GM12872 (cell line): ENCODE measurements at regions not wholly inside any gene's neighbourhood (a gene's known extent, or its start where the extent isn't known, plus 50 kb on each side); places are given as distances from the start of the nearest gene placed in this dataset.

ENCODE experiments used
- CTCF ChIP-seq: IDR thresholded peaks from 3 replicates; pipeline ENCODE4 v1.5.1; 2011; ENCODE audit warnings: low read depth, mild to moderate bottlenecking, low read length, moderate library complexity; ENCODE audit not compliant: insufficient read depth

GRCh38 chr7:118324790-118325449 is 100.4 kb downstream of the ANKRD7 start:
- TF ChIP-seq CTCF: no peak

GRCh38 chr7:118325450-118325808 is 100.9 kb downstream of the ANKRD7 start:
- TF ChIP-seq CTCF: no peak

DNA sequence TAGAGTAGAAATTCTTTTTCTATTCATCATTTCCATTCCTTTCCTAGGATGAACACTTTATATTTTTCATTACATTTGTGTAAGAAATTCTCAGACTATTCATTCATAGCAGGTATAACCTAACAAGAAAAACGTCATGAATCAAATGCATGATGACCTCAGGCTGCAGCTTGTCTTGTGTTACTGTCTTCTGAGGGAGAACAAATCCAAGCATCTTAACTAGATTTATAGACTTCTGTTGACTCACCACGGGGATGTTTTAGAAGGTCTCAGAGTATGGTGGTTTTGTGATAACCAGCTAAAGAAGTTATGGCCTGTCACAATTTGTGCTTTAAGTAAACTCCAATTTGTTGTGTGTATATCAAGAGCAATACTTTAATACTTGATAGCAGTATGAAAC is 102.7 kb downstream of the ANKRD7 start:
- TF ChIP-seq CTCF: no peak

DNA sequence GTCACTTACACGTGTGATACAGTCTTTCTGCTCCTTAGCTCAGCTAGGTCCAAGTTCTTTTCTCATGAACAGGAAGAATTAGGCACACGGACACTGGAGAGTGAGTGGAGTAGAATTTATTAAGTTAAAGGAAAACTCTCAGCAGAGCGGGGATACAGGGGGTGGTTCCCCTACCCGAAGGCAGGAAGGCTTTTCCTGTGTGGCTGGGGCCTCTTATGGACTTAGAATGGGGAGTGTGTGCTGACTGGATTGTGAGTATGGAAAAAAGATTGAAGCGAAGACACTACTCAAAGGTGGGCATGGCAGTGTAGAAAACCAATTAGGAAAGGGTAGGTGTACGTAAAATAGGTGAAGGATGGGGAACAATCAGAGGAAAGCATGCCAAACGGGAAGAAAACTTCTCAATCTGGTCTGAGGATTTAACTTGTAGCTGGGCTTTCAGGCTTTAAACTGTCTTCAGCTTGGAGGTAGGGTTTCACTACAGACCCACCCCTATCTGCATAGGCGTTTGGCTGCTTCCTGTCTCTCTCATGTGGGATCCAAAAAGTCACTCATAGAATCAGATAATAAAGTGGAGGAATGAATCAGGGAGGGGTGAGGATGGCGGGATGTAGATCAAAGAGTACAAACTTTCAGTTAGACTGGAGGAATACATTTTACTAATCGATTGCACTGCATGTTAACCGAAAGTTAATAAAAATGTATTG is 104.2 kb downstream of the ANKRD7 start:
- TF ChIP-seq CTCF: no peak

DNA sequence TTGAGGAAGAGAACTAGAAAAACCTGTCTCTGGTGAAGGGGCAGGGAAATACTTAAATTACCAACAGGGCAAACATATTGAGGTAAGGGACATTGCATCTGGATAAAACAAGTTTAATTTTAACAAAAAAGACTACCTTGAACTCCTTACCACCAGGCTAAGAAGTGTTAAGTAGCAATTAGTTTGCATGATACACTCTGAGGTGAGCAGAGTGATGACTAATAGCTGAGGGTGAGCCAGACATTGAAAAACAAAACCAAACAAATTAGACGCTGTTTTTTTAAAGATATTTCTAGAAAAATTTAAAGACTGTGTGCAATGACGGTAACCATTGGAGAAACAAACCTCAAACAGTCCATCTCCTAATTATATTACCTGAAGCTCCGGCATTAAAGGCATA is 105.9 kb downstream of the ANKRD7 start:
- TF ChIP-seq CTCF: no peak

DNA sequence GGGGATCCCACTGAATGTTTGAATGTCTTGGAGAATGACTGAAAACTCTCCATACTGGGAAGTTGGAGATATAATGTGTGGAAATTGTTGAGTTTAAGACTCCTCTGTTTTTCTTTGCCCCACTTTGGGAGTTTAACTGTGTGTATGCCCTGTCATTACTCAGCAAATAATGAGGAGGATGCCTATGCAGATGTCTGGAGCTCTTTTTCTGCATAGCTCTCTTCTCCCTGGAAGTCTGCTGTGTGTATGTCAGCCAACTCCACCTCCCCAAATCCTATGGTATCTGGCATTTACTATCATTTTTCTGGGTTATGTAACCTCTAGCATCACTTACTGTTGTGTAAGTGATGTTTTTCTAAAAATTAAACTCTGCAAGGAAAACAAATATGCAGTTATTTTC is 122.2 kb downstream of the ANKRD7 start:
- no peak for TF ChIP-seq CTCF

DNA sequence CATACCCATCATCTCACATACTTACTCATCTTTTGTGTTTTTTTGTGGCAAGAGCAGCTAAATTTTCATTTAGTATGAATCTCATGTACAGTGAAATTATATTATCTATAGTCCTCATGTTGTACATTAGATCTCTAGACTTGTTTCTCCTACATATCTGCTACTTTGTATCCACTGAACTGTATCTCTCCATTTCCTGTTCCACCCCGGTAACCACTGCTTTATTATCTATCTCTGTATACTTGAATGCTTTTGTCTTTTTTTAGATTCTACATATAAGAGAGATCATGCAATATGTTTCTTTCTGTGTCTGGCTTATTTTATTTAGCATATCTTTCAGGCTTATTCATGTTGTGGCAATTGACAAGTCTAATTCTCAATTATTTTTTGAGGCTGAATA is 125.1 kb downstream of the ANKRD7 start:
- TF ChIP-seq CTCF: no peak
